ENCODE measurements at regions not wholly inside any gene's neighbourhood (a gene's known extent, or its start where the extent isn't known, plus 50 kb on each side); places are given as distances from the start of the nearest gene placed in this dataset.

- no peak for TF ChIP-seq CBFA2T3 (IDR thresholded peaks at IDR 0.05)
- TF ChIP-seq CTCF (IDR thresholded peaks at IDR 0.05 in 2 of 3, conservative IDR thresholded peaks at IDR 0.05 in 1 of 3; ENCODE audit: insufficient read depth in 2 of 3, low read depth in 1 of 3, low read length in 3 of 3): no peak
- TF ChIP-seq KLF13 (tag; IDR thresholded peaks at IDR 0.05; ENCODE audit: borderline replicate concordance, low read depth): no peak
Observed at GRCh38 chr7:15853832-15854470, 167.5 kb upstream of the MEOX2 start.
